ENCODE measurements at regions not wholly inside any gene's neighbourhood (a gene's known extent, or its start where the extent isn't known, plus 50 kb on each side); places are given as distances from the start of the nearest gene placed in this dataset.

GRCh38 chr1:208640295-208640694, 396.1 kb upstream of the PLXNA2 start:
- no peak for DNase-seq (ENCODE audit: low spot score)

- DNase-seq (ENCODE audit: low spot score) = no peak
These were observed 397.5 kb upstream of the PLXNA2 start for GRCh38 chr1:208641579-208642280.

GRCh38 chr1:208643005-208643597, 398.9 kb upstream of the PLXNA2 start:
- no peak for DNase-seq (ENCODE audit: low spot score)

- no peak for DNase-seq (ENCODE audit: low spot score)
These were observed 400.4 kb upstream of the PLXNA2 start for GRCh38 chr1:208644401-208645160.

GRCh38 chr1:208646431-208646830, 402.2 kb upstream of the PLXNA2 start:
- no peak for DNase-seq (ENCODE audit: low spot score)

GRCh38 chr1:208648146-208648545, 404.0 kb upstream of the PLXNA2 start:
- no peak for DNase-seq (ENCODE audit: low spot score)

GRCh38 chr1:208652296-208653160, 408.3 kb upstream of the PLXNA2 start:
- DNase-seq (ENCODE audit: low spot score) = peak; percentile 72

GRCh38 chr1:208653426-208653825, 409.2 kb upstream of the PLXNA2 start:
- DNase-seq (ENCODE audit: low spot score) = no peak

GRCh38 chr1:208654241-208654640, 410.1 kb upstream of the PLXNA2 start:
- DNase-seq (ENCODE audit: low spot score) = no peak

- DNase-seq (ENCODE audit: low spot score) = no peak
These were observed 421.8 kb upstream of the PLXNA2 start for GRCh38 chr1:208665936-208666335.

GRCh38 chr1:208668991-208669390, 424.8 kb upstream of the PLXNA2 start:
- DNase-seq (ENCODE audit: low spot score) = no peak

- DNase-seq (ENCODE audit: low spot score) = no peak
These were observed 426.6 kb upstream of the PLXNA2 start for GRCh38 chr1:208670778-208671177.

- no peak for DNase-seq (ENCODE audit: low spot score)
These were observed 437.9 kb upstream of the PLXNA2 start for GRCh38 chr1:208681878-208682663.

GRCh38 chr1:208682664-208683013, 438.5 kb upstream of the PLXNA2 start:
- DNase-seq (ENCODE audit: low spot score) = no peak

GRCh38 chr1:208683141-208683540, 439.0 kb upstream of the PLXNA2 start:
- no peak for DNase-seq (ENCODE audit: low spot score)

- DNase-seq (ENCODE audit: low spot score) = no peak
These were observed 440.0 kb upstream of the PLXNA2 start for GRCh38 chr1:208684192-208684591.

GRCh38 chr1:208686592-208686991, 442.4 kb upstream of the PLXNA2 start:
- DNase-seq (ENCODE audit: low spot score) = no peak

- DNase-seq (ENCODE audit: low spot score) = no peak
These were observed 444.6 kb upstream of the PLXNA2 start for GRCh38 chr1:208688656-208689315.

GRCh38 chr1:208691012-208691411, 446.8 kb upstream of the PLXNA2 start:
- no peak for DNase-seq (ENCODE audit: low spot score)

GRCh38 chr1:208709981-208710380, 465.8 kb upstream of the PLXNA2 start:
- DNase-seq (ENCODE audit: low spot score) = no peak

GRCh38 chr1:208714323-208714722, 470.1 kb upstream of the PLXNA2 start:
- no peak for DNase-seq (ENCODE audit: low spot score)

All from Ammon's horn (tissue), 1 donor.